ENCODE measurements at regions not wholly inside any gene's neighbourhood (a gene's known extent, or its start where the extent isn't known, plus 50 kb on each side); places are given as distances from the start of the nearest gene placed in this dataset.

- no peak for DNase-seq (ENCODE audit: low read depth)
- no peak overlapping the region for H3K4me3 ChIP-seq (ENCODE audit: low read depth, low read length)
- TF ChIP-seq, protein P1, sequence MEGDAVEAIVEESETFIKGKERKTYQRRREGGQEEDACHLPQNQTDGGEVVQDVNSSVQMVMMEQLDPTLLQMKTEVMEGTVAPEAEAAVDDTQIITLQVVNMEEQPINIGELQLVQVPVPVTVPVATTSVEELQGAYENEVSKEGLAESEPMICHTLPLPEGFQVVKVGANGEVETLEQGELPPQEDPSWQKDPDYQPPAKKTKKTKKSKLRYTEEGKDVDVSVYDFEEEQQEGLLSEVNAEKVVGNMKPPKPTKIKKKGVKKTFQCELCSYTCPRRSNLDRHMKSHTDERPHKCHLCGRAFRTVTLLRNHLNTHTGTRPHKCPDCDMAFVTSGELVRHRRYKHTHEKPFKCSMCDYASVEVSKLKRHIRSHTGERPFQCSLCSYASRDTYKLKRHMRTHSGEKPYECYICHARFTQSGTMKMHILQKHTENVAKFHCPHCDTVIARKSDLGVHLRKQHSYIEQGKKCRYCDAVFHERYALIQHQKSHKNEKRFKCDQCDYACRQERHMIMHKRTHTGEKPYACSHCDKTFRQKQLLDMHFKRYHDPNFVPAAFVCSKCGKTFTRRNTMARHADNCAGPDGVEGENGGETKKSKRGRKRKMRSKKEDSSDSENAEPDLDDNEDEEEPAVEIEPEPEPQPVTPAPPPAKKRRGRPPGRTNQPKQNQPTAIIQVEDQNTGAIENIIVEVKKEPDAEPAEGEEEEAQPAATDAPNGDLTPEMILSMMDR (IDR thresholded peaks at IDR 0.05; ENCODE audit: insufficient read depth, low read length, poor library complexity, severe bottlenecking) = no peak
- no peaks in the 10 kb centered on the region for H3K36me3 ChIP-seq (ENCODE audit: control insufficient read depth, insufficient read depth, low read length)
- no peaks in the 10 kb centered on the region for H3K27me3 ChIP-seq (ENCODE audit: control insufficient read depth, insufficient read depth, low read length)
Observed at GRCh38 chr7:155399577-155399976, 58.4 kb upstream of the EN2 start.

- Histone ChIP-seq H3K4me3 (ENCODE audit: low read depth, low read length) (no peak overlapping the region), H3K27me3 (ENCODE audit: control insufficient read depth, insufficient read depth, low read length) (peaks cover 9% of the 10 kb centered on the region), H3K36me3 (ENCODE audit: control insufficient read depth, insufficient read depth, low read length) (no peaks in the 10 kb centered on the region)
- DNase-seq (ENCODE audit: low read depth) = no peak
- TF ChIP-seq, protein P1 (IDR thresholded peaks at IDR 0.05; ENCODE audit: insufficient read depth, low read length, poor library complexity, severe bottlenecking) = no peak
Observed at GRCh38 chr7:155401231-155401630, 56.7 kb upstream of the EN2 start.

- Histone ChIP-seq H3K4me3 (ENCODE audit: low read depth, low read length) (no peak overlapping the region), H3K27me3 (ENCODE audit: control insufficient read depth, insufficient read depth, low read length) (peaks cover 9% of the 10 kb centered on the region), H3K36me3 (ENCODE audit: control insufficient read depth, insufficient read depth, low read length) (no peaks in the 10 kb centered on the region)
- no peak for DNase-seq (ENCODE audit: low read depth)
- TF ChIP-seq, protein P1 (IDR thresholded peaks at IDR 0.05; ENCODE audit: insufficient read depth, low read length, poor library complexity, severe bottlenecking) = no peak
Observed at GRCh38 chr7:155401884-155402283, 56.0 kb upstream of the EN2 start.

- no peak overlapping the region for H3K4me3 ChIP-seq (ENCODE audit: low read depth, low read length)
- no peak for DNase-seq (ENCODE audit: low read depth)
- H3K27me3 ChIP-seq (ENCODE audit: control insufficient read depth, insufficient read depth, low read length) = peaks cover 9% of the 10 kb centered on the region
- TF ChIP-seq, protein P1 (IDR thresholded peaks at IDR 0.05; ENCODE audit: insufficient read depth, low read length, poor library complexity, severe bottlenecking) = no peak
- H3K36me3 ChIP-seq (ENCODE audit: control insufficient read depth, insufficient read depth, low read length) = no peaks in the 10 kb centered on the region
Observed at GRCh38 chr7:155402941-155403340, 55.0 kb upstream of the EN2 start.

DNA sequence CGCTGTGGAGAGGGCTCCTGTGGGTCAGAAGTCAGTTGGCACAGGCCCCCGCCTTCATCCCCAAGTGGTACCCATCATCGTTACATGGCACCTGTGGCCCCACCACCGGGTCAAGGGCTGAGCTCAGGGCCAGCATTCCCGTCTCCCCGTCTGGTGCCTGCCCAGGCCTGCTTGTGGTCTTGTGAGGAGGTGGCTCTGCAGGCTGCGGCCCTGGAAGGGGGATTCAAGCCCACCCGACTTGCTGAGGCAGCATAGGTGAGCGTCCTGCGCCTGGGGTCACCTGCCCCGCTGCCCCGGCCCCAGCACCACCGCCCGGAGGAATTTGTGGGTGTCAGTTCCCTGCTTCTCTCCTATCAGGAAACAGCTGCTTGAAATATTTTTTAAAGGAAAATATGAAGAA lies 53.0 kb upstream of the EN2 start:
- H3K27me3 ChIP-seq (ENCODE audit: control insufficient read depth, insufficient read depth, low read length) = peaks cover 22% of the 10 kb centered on the region
- no peak for DNase-seq (ENCODE audit: low read depth)
- TF ChIP-seq, protein P1 (IDR thresholded peaks at IDR 0.05; ENCODE audit: insufficient read depth, low read length, poor library complexity, severe bottlenecking) = no peak

More for the DNA sequence above, 53.0 kb upstream of the EN2 start:
- Histone ChIP-seq H3K4me3 (ENCODE audit: low read depth, low read length) (no peak overlapping the region), H3K36me3 (ENCODE audit: control insufficient read depth, insufficient read depth, low read length) (no peaks in the 10 kb centered on the region)

Measured in kidney epithelial cell (primary cell).